HG02973 (cell line): ENCODE measurements at regions not wholly inside any gene's neighbourhood (a gene's known extent, or its start where the extent isn't known, plus 50 kb on each side); places are given as distances from the start of the nearest gene placed in this dataset.
"Not testable (repeated sequence)": the region's sequence is repeated elsewhere in the genome, so short reads cannot be mapped to it uniquely, and the experiment has no call there.

Source experiments
- ATAC-seq: cut with Tn5 transposase; IDR thresholded peaks from one replicate; pipeline ENCODE4 v1.9.1; 2021; ENCODE audit warnings: moderate library complexity; ENCODE audit not compliant: unreplicated experiment

DNA sequence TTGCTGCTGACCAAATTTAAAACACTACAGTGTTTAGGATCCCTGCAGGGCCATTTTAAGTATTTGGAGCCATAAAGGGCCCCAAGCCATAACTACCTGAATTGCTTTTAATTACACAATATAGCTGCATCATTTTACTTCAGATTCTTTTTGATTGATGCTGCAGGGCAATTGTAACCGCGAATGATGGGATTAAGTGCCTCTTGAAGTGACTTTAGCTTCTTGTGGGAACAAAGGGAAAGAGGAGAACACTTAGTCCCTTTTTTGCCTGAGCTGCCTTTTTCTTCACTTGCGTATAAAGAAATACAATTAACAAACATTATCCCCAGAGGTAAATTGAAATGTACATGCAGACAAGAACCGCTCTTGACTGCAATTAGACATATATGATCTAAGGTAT is 228.5 kb downstream of the ZIC5 start:
- ATAC-seq: no peak

DNA sequence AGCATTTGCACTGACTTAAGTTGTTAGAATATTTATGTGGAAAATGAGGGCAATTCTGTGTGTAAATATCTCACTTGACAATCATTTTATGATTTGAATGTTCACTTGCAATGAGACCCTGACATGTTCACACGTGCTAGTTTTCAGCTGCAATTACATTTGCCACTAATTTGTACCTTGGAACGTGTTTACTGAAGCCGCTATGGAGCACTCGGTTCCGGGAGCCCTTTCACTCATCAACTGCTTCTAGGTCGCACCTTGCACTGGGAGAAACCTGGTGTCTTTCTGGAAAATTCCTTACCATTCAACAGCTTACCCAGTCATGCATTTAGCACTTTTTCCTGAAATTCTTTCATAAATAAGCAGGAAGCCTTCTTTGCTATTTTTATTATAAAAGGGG is 229.6 kb downstream of the ZIC5 start:
- ATAC-seq: no peak

DNA sequence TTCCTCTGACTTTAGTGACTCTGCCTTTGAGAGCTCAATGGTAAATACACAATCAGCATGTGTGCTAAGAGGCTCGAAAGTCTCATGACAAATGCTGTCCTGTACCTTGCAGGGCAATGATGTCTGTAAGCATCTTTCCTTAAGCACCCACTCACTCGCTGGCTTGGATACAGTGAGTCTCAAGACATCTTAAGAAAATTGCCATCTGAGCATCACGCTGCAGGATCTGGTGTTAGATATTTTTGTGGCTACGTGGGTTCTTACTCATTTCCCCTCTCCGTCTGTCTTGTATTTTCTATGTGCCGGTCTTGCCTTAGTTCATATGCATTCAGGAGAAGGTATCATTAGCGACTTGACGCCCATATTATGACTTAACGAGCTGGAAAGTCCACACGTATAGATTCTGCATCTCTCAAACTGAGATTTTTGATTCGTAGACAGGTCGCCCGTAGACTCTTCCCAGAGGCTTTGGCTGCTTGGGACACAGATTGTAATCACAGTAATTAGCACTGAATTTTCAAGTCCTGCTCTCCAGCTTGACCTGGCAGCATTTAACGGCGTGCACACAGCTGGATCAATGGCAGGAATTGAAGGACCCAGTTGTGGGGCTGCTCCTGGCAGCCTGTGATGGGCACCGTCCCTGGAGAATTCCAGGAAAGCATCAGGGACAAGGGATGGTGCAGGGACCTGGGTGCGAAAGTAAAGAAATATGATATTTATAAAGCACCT is 231.2 kb downstream of the ZIC5 start:
- no peak for ATAC-seq

DNA sequence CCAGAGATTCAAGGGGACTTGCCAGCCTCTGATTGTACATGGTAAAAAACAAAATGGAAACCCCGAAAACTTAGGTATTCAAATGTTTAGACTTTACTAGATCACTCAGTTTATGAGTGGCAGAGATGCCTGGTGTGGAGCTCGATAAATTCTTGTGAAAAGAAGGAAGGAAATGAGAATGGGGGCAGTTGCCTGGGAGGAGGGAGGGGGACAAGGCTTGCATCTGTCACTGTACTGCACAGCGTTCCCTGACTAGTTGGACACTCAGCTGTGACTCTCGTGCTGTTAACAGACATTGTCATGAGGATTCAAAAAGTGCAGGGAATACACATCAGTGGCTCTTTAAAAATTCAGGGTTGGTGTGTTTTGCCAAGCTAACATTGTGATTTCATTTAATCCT is 232.9 kb downstream of the ZIC5 start:
- no peak for ATAC-seq

DNA sequence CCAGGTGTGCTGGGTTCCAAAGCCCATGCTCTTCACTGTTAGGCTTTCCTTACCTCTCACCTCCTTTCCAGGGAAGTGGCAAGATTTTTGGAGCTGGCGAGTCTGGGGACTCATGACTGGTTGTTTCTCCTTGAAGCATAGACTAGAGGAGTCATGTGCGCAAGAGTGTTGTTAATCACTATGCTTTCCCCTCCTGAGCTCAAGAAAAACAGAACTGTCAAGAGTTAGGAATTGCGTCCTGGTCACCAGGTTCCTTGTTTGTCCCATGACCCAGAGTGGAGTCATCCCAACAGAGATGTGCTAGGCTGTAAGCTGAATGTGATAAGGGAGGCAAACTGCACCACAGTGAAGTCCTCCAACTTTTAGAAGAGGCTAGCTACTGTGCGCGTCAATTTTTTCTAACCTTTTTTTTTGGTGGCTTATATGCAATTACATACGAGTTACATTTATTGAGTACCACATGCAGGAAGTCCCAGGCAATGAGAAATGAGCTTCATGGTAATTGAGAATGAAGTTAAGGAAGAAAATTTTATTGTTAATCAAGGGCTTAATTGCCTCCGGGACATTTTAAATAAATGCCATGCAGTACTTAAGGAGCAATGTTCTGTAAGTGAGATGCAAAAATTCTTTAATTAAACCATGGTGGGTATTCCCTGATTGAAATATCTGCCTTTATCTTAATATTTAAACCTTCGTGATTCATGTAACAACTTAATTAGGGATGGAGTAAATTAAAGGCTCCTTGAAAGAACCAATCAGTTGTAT is 233.9 kb downstream of the ZIC5 start:
- no peak for ATAC-seq

DNA sequence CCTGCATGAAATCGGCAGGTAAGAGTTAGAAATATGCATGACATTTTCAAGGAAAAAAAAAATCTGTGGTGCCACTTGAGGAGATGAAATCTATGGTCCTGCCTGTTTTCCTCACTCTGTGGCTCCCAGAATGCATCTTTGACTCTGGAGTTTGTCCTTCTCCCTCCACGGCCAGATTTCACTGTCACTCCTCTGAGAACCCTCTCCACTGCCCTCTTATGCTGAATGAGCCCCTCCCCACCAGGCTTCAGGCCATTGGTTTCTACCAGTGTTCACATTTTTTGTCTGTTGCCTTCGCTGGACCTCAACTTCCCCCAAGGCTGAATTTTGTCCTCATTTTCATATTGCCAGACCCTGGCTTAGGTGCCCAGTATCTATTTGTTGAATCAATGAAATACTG is 235.0 kb downstream of the ZIC5 start:
- ATAC-seq: no peak

DNA sequence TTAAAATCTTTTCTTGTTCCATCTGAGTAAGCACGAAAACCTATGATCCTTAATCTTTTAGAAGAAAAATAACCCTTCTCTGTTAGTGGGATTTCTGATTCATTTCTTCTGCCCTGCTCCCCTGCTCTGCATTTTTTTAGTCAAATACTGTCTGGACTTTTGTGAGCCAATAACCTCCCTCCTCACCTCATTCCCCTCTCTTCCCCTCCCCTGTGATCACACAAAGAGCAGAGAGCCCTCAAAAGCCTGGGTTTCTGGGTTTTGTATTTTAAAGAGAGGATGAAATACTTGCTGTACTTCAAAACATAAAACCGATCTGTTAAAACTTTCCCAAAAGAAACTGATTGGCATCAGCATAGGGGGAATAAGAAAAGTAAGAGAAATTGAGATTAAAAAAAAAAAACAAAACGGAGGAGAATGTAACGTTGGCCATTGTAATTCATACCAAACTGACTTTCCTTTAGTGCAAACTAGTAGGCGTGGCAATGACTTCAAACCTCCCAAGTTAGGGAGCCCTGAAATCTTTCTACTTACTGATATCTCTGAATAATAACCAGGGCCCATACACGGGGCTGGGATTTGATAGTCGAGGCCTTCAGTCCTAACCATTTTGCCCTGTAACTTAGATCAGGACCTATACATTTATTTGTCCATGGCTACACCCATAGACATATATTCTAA is 232.9 kb downstream of the TM9SF2 start:
- no peak for ATAC-seq

DNA sequence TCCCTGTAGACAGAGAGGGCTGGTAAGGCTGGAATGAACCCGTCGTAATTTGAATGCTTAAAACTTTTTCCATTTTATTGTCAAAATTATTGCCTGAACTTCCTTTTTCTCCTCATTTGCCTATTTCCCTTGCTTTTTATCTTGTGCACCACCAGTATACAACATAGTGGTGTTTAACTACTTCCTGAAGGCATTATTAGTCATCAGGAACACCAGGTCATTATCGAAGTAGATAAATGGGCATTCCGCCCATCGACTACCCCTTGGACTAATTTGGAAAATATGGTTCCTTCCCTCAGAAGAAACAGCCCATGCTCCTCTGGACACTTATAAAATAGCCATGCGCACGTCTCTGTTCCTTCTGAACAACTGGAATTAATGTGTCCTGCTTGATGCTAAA is 232.1 kb downstream of the TM9SF2 start:
- ATAC-seq: no peak

DNA sequence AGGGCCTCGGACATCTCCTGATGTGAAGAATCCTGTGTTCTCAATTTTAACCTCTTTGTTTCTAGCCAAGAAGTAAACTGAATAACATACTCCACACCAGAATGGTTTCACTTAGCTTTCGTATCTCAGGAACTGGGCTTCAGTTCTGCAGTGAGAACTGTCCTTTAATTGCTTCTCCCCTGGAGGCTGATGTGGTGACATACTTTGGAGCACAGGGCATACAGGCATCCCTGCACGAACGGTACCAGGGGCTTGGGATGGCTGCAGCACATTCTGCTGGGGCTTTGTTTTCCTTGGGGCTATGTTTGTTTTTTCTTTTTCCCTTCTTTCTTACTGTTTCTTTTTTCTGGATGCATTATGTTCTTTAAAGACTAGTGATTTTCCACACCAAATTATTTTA is 230.5 kb downstream of the TM9SF2 start:
- ATAC-seq: no peak

DNA sequence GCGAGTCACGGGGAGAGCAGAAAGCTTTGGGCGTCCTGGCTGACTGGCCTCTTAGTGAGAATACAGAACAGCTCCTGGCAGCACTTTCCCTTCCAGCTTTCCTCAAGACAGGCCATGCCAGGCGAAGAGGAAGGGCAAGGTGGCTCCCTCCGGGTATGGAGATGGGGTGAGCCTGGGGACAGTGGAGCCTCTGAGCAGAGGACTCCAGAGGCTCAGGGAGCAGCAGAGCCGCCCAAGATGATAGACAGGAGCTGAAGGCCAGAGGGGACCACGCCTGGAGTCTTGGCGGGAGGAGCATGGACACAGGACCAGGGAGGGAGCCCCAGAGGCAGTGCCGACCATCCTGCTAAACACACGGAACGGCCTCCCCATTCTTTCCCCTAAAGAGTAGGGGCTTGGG is 229.1 kb downstream of the TM9SF2 start:
- no peak for ATAC-seq

DNA sequence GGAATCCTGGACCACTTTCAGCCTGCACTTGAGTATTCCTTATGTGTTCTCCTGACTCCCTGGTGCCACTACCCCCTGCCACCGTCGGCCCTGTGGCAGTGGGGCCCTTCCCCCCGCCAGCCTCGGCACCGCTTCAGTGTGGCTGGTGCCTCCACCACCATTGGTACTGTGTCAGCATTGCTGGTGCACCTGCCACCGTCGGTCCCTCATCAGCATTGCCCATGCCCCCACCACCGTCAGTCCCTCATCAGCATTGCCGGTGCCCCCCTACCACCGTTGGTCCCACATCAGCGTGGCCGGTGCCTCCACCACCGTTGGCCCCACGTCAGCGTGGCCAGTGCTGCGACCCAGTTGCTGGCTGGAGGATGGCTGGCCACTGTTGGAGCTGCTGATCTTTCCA is 228.5 kb downstream of the TM9SF2 start:
- no peak for ATAC-seq

DNA sequence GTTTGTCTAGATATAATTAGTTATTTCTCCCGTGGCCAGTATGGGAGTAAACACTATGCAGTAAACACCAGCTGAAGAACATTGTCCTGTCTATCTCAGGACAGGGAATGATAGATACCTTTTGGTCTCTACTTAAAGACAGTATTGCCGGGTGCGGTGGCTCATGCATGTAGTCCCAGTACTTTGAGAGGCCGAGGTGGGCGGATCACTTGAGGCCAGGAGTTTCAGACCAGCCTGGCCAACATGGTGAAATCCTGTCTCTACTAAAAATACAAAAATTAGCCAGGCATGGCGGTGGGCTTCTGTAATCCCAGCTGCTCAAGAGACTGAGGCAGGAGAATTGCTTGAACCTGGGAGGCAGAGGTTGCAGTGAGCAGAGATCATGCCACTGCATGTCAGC is 226.4 kb downstream of the TM9SF2 start:
- ATAC-seq: not testable (repeated sequence)

DNA sequence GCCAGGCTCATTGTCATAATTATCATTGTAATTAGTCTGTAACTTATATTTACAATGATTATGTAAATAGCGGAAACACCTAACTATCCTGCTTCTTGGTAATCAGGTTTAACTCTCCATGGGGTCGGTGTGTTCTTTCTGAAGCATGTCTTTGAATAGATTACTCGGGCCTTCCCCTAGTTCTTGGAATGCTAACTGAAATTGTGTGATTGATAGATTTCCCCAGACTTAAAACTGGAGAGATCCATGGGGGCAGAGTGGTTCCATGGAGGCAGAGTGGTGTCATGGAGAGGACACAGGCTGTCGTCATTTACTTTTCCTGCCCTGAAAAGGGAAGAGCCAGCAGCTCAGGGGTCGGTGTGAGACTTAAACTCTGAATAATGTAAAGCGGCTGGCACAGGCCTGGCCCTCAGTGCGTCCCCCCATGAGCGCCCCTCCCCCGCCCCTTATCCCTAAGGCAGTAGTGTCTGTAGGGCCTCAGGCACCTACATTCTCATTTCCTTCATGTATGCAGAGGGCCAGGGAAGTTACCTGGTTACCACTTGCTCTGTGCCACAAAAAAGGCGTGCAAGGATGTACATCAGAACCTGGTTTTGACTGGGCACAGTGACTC is 225.1 kb downstream of the TM9SF2 start:
- no peak for ATAC-seq

DNA sequence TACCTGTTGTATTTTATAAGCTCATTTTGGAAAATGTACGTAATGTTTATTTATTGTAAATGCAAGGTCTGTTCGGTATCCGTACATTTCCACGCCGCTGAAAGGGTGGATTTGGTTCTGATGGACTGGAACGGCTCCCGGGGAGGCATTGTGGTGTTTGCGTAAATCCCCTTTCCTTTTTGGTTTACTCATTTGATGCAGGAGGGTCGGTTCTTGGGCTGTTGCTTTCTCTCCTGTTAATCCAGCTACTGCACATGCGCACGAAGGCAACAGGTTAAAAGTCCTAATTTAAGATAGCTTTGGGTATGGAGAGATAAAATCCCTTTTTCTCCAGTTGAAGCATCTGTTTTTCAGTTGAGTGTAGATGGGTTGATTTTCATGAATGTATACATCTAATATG is 224.4 kb downstream of the TM9SF2 start:
- no peak for ATAC-seq

DNA sequence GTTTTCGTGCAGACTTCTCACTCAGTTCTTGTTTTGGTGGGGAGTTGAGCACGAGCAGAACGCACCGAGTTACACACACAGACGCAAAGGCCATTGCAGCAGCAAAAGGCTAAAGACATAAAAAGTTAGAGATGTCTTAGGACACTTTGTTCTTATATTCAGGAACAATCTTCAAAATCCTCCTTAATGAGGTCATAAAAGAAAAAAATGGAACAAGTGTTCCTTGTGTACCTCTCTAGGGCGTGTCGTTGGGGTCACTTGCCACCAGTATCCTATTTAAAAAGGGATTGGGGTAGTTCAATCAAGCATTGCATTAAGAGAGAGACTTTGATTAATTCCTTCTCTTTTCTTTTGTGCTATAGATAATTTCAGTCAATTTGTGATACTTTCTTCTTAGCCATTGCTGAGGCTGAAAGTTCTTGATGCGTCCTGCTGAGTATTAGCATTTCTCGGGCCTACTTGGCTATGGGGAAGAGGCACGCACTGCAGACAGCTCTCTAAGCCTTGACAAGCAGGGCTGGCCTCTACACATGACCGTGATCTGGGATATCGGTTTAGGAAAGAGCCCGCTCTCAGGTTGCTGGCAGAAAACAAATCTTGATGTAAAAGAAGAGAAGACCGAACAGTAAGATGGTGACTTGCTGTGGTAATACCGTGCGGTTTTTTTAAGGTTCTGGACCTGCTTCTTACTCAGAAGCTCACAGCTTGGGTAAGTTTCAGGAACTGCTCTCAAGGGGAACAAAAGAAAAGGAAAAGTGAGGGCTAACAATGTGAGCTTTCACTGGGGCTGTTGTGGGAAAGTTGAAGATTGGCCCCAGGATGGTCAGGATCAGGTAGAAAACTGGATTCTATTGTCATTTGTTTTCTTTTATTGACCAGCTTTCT is 223.6 kb downstream of the TM9SF2 start:
- no peak for ATAC-seq

DNA sequence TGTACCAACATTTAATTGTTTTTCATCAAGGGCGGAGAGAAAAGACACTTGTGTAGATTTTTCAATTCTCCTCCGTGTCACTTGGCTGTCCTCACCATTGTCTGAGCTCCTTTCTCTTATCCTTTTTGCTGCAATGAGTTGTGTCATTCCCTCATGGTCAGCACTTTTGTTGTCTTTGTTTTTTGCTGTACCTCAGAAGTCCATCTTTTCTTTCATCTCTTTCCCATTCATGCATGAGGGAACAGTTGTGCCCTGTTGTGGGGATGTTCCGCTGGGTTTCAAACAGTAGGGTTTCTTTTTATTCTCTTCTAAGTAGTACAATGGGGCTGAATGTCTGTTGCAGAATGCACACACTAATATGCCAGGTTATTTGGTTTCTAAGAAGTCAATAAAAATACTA is 222.6 kb downstream of the TM9SF2 start:
- ATAC-seq: no peak

DNA sequence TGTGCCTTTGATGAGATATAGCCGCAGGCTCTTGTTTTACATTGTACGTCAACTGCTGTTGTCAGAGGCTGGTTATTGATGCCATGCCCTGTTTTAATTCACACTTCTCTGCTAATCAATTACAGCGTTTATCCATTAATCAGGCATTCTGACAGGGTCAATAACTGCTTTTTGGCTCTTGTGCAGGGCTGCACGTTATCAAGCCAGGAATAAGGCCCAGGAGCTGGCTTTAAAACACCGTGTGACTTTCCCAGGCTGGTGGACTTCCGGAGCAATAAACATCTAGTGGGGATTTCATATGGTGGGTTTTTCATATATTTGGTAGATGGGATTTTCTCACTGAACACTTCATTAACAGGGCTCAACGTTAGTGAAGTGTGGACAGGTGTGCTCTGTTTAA is 221.7 kb downstream of the TM9SF2 start:
- ATAC-seq: no peak

DNA sequence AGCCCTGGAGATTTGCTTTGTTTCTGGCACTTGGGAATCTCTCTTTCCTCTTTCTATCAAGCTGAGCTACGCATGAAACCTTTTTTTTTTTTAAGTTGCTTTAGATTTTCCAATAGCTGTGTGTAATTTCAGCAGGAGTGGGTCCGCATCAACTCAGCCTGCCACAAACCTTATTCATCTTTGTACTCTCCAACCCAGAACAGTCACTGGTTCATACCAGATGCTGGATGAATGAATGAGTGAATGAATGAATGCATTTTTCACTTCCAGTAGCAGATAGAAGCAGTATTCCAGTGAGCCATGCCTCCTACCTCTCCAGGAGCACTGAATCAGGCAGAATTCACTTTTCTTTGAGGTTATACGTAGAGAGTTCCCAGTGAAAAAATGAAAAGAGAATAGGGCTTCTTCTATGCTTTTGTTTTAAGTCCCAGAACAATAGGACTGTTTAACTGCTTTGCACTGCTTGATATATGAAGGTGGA is 221.1 kb downstream of the TM9SF2 start:
- no peak for ATAC-seq

DNA sequence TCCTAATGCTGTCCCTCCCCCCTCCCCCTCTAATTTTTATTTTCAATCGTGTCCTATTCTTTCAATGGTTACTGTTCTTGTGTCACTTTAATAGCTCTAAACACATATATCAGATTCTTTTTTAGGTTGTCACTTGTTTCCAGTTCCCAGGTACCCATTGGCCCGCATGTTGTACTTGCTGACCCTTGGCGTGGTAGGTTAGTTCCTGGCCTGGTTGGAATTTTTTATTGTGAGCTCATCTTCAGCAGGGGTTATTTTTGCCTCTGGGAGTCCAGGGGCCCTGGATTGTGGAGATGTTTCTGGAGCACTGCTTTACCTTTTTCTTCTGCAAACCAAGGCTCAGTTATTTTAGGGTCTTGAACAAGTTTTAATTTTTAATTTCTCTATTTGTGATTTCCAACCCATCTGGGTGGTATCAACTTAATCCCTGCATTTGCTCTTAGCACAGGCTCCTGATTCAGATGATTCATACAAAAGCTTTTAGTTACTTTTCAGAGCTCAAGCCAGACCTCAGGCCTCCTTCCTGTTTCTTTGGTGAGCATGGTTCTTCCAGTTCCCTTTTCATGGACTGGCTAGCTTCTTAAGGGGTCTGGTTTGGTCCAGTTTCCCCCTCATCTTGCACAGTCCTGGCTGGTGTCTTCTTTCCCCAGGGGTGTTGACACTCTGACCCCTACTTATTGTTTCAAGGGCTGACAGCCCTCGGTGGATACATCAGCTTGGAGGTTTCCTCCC is 220.5 kb downstream of the TM9SF2 start:
- no peak for ATAC-seq
